ENCODE measurements at regions not wholly inside any gene's neighbourhood (a gene's known extent, or its start where the extent isn't known, plus 50 kb on each side); places are given as distances from the start of the nearest gene placed in this dataset.

DNA sequence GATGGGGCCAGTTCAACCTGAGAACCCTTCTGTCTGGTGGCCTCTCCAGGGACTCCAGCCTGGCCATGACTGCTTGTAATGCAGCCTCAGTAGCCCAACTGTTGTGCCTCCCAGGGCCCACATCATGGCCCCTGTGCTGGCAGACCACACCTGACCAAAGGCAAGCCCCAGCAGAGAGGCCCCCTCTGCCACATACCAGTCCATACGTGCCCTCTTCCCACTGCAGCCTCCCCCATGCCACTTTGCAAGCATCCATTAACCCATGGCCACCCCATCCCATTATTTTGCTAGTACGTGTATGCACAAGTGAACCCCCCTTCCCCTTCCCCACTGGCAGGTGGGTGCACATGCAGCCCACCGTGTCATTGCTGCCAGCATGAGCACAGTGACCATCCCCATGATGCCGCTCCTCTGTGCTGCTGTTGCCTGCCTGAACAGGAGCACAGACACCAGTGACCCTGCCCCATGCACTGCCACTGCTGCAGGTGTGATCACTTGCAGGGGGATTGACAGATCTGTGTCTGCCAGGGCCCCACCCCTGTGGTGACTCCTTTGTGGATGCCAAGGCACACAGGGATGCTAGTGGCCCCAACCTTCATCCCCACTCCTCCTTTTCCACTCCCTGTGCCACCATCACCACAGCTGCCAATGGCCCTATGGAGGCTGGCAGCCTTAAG lies 330.0 kb upstream of the DSEL start:
- no peaks in the 10 kb centered on the region for H3K4me1 ChIP-seq
- DNase-seq = peak in 1 of 2 donors; percentile 48
- no peak overlapping the region for H3K4me3 ChIP-seq
- intact Hi-C loops (cut with DNase I; ENCODE audit: low total_unique reads) = no loop called here
- no peaks in the 10 kb centered on the region for H3K27me3 ChIP-seq
- H3K27ac ChIP-seq = no peak overlapping the region
- TF ChIP-seq, protein P1, sequence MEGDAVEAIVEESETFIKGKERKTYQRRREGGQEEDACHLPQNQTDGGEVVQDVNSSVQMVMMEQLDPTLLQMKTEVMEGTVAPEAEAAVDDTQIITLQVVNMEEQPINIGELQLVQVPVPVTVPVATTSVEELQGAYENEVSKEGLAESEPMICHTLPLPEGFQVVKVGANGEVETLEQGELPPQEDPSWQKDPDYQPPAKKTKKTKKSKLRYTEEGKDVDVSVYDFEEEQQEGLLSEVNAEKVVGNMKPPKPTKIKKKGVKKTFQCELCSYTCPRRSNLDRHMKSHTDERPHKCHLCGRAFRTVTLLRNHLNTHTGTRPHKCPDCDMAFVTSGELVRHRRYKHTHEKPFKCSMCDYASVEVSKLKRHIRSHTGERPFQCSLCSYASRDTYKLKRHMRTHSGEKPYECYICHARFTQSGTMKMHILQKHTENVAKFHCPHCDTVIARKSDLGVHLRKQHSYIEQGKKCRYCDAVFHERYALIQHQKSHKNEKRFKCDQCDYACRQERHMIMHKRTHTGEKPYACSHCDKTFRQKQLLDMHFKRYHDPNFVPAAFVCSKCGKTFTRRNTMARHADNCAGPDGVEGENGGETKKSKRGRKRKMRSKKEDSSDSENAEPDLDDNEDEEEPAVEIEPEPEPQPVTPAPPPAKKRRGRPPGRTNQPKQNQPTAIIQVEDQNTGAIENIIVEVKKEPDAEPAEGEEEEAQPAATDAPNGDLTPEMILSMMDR (IDR thresholded peaks at IDR 0.05) = no peak
- no peaks in the 10 kb centered on the region for H3K36me3 ChIP-seq
- H3K9me3 ChIP-seq = peaks cover 0 to 4% (median 0%) of the 10 kb centered on the region in 3 donors

- H3K4me3 ChIP-seq = no peak overlapping the region
- H3K4me1 ChIP-seq = no peaks in the 10 kb centered on the region
- DNase-seq = no peak
- H3K9me3 ChIP-seq = peaks cover 0 to 4% (median 0%) of the 10 kb centered on the region in 3 donors
- H3K27me3 ChIP-seq = no peaks in the 10 kb centered on the region
- TF ChIP-seq, protein P1 (IDR thresholded peaks at IDR 0.05) = no peak
- no peak overlapping the region for H3K27ac ChIP-seq
- intact Hi-C loops (cut with DNase I; ENCODE audit: low total_unique reads) = no loop called here
- H3K36me3 ChIP-seq = no peaks in the 10 kb centered on the region
Measured at GRCh38 chr18:67845035-67845434, 328.5 kb upstream of the DSEL start.

- TF ChIP-seq, protein P1 (IDR thresholded peaks at IDR 0.05) = no peak
- Histone ChIP-seq H3K4me3 (no peak overlapping the region), H3K9me3 (no peaks in the 10 kb centered on the region), H3K36me3 (no peaks in the 10 kb centered on the region), H3K4me1 (no peaks in the 10 kb centered on the region), H3K27ac (no peak overlapping the region), H3K27me3 (no peaks in the 10 kb centered on the region)
- intact Hi-C loops (cut with DNase I; ENCODE audit: low total_unique reads) = no loop called here
- no peak for DNase-seq
Measured at GRCh38 chr18:67840379-67840778, 323.9 kb upstream of the DSEL start.

- no peaks in the 10 kb centered on the region for H3K36me3 ChIP-seq
- no peaks in the 10 kb centered on the region for H3K9me3 ChIP-seq
- H3K27me3 ChIP-seq = no peaks in the 10 kb centered on the region
- intact Hi-C loops (cut with DNase I; ENCODE audit: low total_unique reads) = no loop called here
- no peak overlapping the region for H3K27ac ChIP-seq
- TF ChIP-seq, protein P1 (IDR thresholded peaks at IDR 0.05) = no peak
- no peak for DNase-seq
- no peak overlapping the region for H3K4me3 ChIP-seq
- no peaks in the 10 kb centered on the region for H3K4me1 ChIP-seq
Measured at GRCh38 chr18:67818432-67818831, 301.9 kb upstream of the DSEL start.

DNA sequence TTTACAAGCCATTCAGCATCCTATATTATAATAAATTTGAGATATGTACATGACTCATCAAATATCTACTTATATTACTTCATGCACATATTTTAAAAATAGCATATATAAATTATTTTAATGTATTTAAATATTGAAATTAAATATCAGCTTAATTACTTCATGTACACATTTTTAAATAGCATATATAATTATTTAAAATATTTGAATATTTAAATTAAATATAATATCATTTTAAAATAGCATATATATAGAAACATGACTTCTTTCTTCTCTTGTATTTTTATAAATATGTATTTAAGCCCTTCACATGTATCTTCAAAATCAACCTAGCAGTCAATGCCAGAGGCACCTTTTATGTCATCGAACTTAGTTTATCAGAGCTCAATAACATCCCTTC lies 298.8 kb upstream of the DSEL start:
- Histone ChIP-seq H3K27me3 (no peaks in the 10 kb centered on the region), H3K9me3 (no peaks in the 10 kb centered on the region), H3K4me1 (no peaks in the 10 kb centered on the region), H3K27ac (no peak overlapping the region), H3K4me3 (no peak overlapping the region), H3K36me3 (no peaks in the 10 kb centered on the region)
- intact Hi-C loops (cut with DNase I; ENCODE audit: low total_unique reads) = no loop called here
- no peak for DNase-seq
- TF ChIP-seq, protein P1 (IDR thresholded peaks at IDR 0.05) = no peak
